ENCODE measurements at regions not wholly inside any gene's neighbourhood (a gene's known extent, or its start where the extent isn't known, plus 50 kb on each side); places are given as distances from the start of the nearest gene placed in this dataset.

- in situ Hi-C loops (cut with MboI; ENCODE audit: low pct_unique_long_range_greater_than_20kb, low sequenced_read_pairs, unreplicated experiment): no loop called here
- no peak for TF ChIP-seq CTCF (IDR thresholded peaks at IDR 0.05; ENCODE audit: extremely low read depth, insufficient read depth, missing control alignments)
- DNase-seq (ENCODE audit: low spot score): no peak
These were observed 179.9 kb downstream of the TGFB2 start for GRCh38 chr1:218525031-218525430.

GRCh38 chr1:218525451-218526197, 180.5 kb downstream of the TGFB2 start:
- no peak for TF ChIP-seq CTCF (IDR thresholded peaks at IDR 0.05; ENCODE audit: extremely low read depth, insufficient read depth, missing control alignments)
- DNase-seq (ENCODE audit: low spot score): no peak
- in situ Hi-C loops (cut with MboI; ENCODE audit: low pct_unique_long_range_greater_than_20kb, low sequenced_read_pairs, unreplicated experiment): no loop called here

GRCh38 chr1:218526198-218526580, 181.1 kb downstream of the TGFB2 start:
- DNase-seq (ENCODE audit: low spot score): no peak
- TF ChIP-seq CTCF (IDR thresholded peaks at IDR 0.05; ENCODE audit: extremely low read depth, insufficient read depth, missing control alignments): no peak
- in situ Hi-C loops (cut with MboI; ENCODE audit: low pct_unique_long_range_greater_than_20kb, low sequenced_read_pairs, unreplicated experiment): no loop called here

- no peak for DNase-seq (ENCODE audit: low spot score)
- TF ChIP-seq CTCF (IDR thresholded peaks at IDR 0.05; ENCODE audit: extremely low read depth, insufficient read depth, missing control alignments): no peak
- in situ Hi-C loops (cut with MboI; ENCODE audit: low pct_unique_long_range_greater_than_20kb, low sequenced_read_pairs, unreplicated experiment): no loop called here
These were observed 182.6 kb downstream of the TGFB2 start for GRCh38 chr1:218527737-218528136.

GRCh38 chr1:218529646-218530300, 184.6 kb downstream of the TGFB2 start:
- in situ Hi-C loops (cut with MboI; ENCODE audit: low pct_unique_long_range_greater_than_20kb, low sequenced_read_pairs, unreplicated experiment): no loop called here
- DNase-seq (ENCODE audit: low spot score): no peak
- no peak for TF ChIP-seq CTCF (IDR thresholded peaks at IDR 0.05; ENCODE audit: extremely low read depth, insufficient read depth, missing control alignments)

GRCh38 chr1:218531936-218532335, 186.8 kb downstream of the TGFB2 start:
- TF ChIP-seq CTCF (IDR thresholded peaks at IDR 0.05; ENCODE audit: extremely low read depth, insufficient read depth, missing control alignments): no peak
- no peak for DNase-seq (ENCODE audit: low spot score)
- in situ Hi-C loops (cut with MboI; ENCODE audit: low pct_unique_long_range_greater_than_20kb, low sequenced_read_pairs, unreplicated experiment): no loop called here
